GM18511 (cell line): ENCODE measurements at regions not wholly inside any gene's neighbourhood (a gene's known extent, or its start where the extent isn't known, plus 50 kb on each side); places are given as distances from the start of the nearest gene placed in this dataset.

Experiments used
- ATAC-seq: cut with Tn5 transposase; IDR thresholded peaks from one replicate; pipeline ENCODE4 v1.9.1; 2021; ENCODE audit warnings: mild to moderate bottlenecking, moderate library complexity; ENCODE audit not compliant: unreplicated experiment

- no peak for ATAC-seq
Measured at GRCh38 chr14:25108291-25108690, 58.3 kb upstream of the STXBP6 start.

GRCh38 chr14:25103820-25104219 lies 53.9 kb upstream of the STXBP6 start:
- ATAC-seq, result no peak

- no peak for ATAC-seq
Measured at GRCh38 chr14:25103271-25103670, 53.3 kb upstream of the STXBP6 start.

- no peak for ATAC-seq
Measured at GRCh38 chr14:25102788-25103187, 52.8 kb upstream of the STXBP6 start.

GRCh38 chr14:25101276-25101675 lies 51.3 kb upstream of the STXBP6 start:
- no peak for ATAC-seq
